ENCODE measurements at regions not wholly inside any gene's neighbourhood (a gene's known extent, or its start where the extent isn't known, plus 50 kb on each side); places are given as distances from the start of the nearest gene placed in this dataset.
"Not testable (repeated sequence)": the region's sequence is repeated elsewhere in the genome, so short reads cannot be mapped to it uniquely, and the experiment has no call there.

DNA sequence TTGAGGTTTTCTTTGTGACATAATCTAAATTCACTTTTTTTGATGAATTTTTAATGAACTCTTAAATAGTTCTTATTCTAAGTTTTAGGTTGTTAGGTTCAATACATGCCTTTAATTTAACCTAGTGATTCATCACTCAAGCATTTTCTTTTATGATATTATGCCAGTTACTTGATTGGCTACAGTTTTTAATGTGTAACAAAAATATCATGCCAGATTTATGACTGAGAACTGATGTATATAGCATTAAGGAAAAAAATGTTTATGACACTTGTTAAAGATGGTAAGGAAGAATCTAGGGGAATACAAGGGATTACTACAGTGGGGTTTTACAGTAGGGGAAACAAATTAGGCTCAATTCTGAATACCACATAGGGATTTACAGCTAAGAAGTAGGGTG lies 103.1 kb downstream of the VGLL3 start:
- no peaks in the 10 kb centered on the region for H3K27me3 Mint-ChIP-seq (ENCODE audit: low read depth)
- no peak overlapping the region for H3K4me3 Mint-ChIP-seq
- no peak for DNase-seq
- no peaks in the 10 kb centered on the region for H3K36me3 Mint-ChIP-seq (ENCODE audit: low read depth)
- no peak overlapping the region for H3K27ac Mint-ChIP-seq
- no peaks in the 10 kb centered on the region for H3K4me1 Mint-ChIP-seq (ENCODE audit: low read depth)
- intact Hi-C loops (cut with micrococcal nuclease), result no loop called here
- peaks cover 4% of the 10 kb centered on the region for H3K9me3 Mint-ChIP-seq
- CTCF ChIA-PET, result no interaction called here

DNA sequence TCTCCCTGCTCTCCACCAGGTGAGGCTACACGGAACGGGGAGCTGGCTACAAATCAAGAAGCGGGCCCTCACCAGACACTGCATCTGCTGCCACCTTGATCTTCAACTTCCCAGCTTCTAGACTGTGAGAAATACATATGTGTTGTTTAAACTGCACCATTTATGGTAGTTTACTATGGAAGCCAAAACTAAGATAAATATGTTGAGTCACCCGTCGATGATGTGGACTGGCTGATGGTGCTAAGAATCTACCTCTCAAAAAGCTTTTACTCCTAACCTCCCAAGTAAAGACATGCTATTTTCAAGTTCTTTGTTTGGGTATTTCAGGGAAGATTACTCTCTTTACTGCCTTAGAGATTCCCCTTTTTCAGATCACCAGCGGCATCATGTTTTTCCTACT lies 110.9 kb downstream of the VGLL3 start:
- H3K27ac Mint-ChIP-seq, result no peak overlapping the region
- no peaks in the 10 kb centered on the region for H3K4me1 Mint-ChIP-seq (ENCODE audit: low read depth)
- CTCF ChIA-PET, result no interaction called here
- no peaks in the 10 kb centered on the region for H3K9me3 Mint-ChIP-seq
- no peak overlapping the region for H3K4me3 Mint-ChIP-seq
- intact Hi-C loops (cut with micrococcal nuclease), result no loop called here
- no peaks in the 10 kb centered on the region for H3K36me3 Mint-ChIP-seq (ENCODE audit: low read depth)
- no peak for DNase-seq
- no peaks in the 10 kb centered on the region for H3K27me3 Mint-ChIP-seq (ENCODE audit: low read depth)

DNA sequence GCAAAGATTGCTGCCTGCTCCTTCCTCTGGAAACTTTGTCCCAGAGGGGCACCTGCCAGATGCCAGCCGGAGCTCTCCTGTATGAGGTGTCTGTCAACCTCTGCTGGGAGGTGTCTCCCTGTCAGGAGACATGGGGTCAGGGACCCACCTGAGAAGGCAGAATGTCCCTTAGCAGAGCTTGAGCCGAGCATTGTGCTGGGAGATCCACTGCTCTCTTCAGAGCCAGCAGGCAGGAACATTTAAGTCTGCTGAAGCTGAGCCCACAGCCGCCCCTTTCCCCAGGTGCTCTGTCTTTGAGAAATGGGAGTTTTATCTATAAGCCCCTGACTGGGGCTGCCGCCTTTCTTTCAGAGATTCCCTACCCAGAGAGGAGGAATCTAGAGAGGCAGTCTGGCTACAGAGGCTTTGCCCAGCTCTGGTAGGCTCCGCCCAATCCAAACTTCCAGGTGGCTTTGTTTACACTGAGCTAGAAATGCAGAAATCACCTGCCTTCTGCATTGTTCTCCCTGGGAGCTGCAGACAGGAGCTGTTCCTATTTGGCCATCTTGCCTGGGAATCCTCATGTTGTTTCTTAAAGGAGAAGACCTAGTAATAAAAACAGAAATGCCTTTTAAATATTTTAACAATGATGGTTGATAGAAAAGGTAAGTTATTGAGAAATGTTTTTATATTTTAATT lies 114.3 kb downstream of the VGLL3 start:
- intact Hi-C loops (cut with micrococcal nuclease); CTCF ChIA-PET; H3K36me3 Mint-ChIP-seq (ENCODE audit: low read depth); H3K4me3 Mint-ChIP-seq; H3K4me1 Mint-ChIP-seq (ENCODE audit: low read depth); DNase-seq; H3K27me3 Mint-ChIP-seq (ENCODE audit: low read depth); H3K27ac Mint-ChIP-seq: not testable (repeated sequence)
- peaks cover 11% of the 10 kb centered on the region for H3K9me3 Mint-ChIP-seq

DNA sequence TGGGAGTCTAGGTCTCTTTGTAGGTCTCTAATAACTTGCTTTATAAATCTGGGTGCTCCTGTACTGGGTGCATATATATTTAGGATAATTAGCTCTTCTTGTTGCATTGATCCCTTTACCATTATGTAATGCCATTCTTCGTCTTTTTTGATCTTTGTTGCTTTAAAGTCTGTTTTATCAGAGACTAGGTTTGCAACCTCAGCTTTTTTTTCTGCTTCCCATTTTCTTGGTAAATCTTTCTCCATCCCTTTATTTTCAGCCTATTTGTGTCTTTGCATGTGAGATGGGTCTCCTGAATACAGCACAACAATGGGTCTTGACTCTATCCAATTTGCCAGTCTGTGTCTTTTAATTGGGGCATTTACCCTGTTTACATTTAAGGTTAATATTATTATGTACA lies 116.2 kb downstream of the VGLL3 start:
- H3K27me3 Mint-ChIP-seq (ENCODE audit: low read depth); H3K4me3 Mint-ChIP-seq; H3K36me3 Mint-ChIP-seq (ENCODE audit: low read depth); intact Hi-C loops (cut with micrococcal nuclease); H3K4me1 Mint-ChIP-seq (ENCODE audit: low read depth); DNase-seq; H3K27ac Mint-ChIP-seq: not testable (repeated sequence)
- H3K9me3 Mint-ChIP-seq, result peaks cover 11% of the 10 kb centered on the region
- CTCF ChIA-PET, result interaction anchor here (0.6 kb wide), 1 partner anchor 192 kb away, joined by 5 read pairs; no protein-coding TSS in a partner anchor

DNA sequence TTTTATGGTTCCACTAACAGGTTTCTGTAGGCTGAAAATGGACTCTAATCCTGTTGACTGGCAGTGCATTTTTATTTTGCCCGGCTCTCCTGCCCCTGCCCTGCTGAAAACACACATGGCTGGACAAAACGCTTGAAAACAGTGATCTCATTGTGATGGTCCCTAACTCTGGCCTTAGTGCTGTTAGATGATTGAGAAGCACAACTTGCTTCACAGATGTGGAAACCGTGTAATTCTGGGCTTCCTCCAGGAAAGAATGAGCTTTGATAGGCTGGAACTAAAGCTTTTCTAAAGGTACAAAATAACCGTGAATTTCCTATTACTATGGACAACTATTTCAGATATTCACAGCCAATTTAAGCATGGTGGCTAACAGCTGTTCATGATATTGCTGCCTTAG lies 121.4 kb downstream of the VGLL3 start:
- no peaks in the 10 kb centered on the region for H3K27me3 Mint-ChIP-seq (ENCODE audit: low read depth)
- H3K4me3 Mint-ChIP-seq, result no peak overlapping the region
- no peak for DNase-seq
- intact Hi-C loops (cut with micrococcal nuclease), result no loop called here
- no peaks in the 10 kb centered on the region for H3K36me3 Mint-ChIP-seq (ENCODE audit: low read depth)
- CTCF ChIA-PET, result no interaction called here
- H3K27ac Mint-ChIP-seq, result no peak overlapping the region
- no peaks in the 10 kb centered on the region for H3K4me1 Mint-ChIP-seq (ENCODE audit: low read depth)
- peaks cover 10% of the 10 kb centered on the region for H3K9me3 Mint-ChIP-seq

DNA sequence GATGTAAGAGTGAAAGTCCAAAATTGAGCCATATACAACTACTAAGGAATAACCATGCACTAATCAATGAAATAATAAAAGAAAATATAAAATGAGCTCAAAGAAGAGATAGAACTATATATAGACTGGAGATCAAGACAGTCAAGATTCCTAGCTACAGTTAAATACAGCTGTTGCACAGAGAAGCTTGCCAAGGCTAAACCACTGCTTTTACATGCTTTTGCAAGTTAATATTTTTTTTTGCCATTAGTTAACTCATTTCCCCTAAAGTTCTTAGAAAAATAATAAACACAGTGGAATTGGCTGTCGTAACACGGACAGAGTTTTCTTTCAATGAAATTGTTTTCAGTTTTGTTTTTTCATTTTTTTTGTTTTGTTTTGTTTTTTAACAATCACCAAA lies 123.0 kb downstream of the VGLL3 start:
- H3K4me1 Mint-ChIP-seq (ENCODE audit: low read depth), result no peaks in the 10 kb centered on the region
- no peak for DNase-seq
- H3K36me3 Mint-ChIP-seq (ENCODE audit: low read depth), result no peaks in the 10 kb centered on the region
- no peak overlapping the region for H3K27ac Mint-ChIP-seq
- intact Hi-C loops (cut with micrococcal nuclease), result no loop called here
- H3K27me3 Mint-ChIP-seq (ENCODE audit: low read depth), result no peaks in the 10 kb centered on the region
- no peak overlapping the region for H3K4me3 Mint-ChIP-seq
- CTCF ChIA-PET, result no interaction called here
- peaks cover 5% of the 10 kb centered on the region for H3K9me3 Mint-ChIP-seq

DNA sequence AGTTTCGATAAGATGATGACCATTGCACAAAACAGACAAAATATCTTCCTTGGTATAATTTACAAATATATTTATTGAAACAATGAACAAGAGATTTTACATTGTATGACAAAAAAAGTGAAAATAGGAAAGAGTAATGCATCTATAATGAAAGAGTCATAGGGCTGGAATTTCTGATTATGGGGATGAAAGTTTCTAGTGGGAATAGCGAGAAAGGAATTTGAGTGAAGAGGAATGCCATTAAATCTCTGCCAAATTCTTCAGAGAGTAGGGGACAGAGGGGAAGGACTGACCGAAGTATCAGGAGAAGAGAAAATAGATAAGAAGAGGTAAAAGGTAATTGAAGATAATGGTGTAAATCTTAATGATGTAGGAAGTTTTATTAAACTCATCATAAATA lies 125.4 kb downstream of the VGLL3 start:
- H3K4me1 Mint-ChIP-seq (ENCODE audit: low read depth), result no peaks in the 10 kb centered on the region
- DNase-seq, result no peak
- no peaks in the 10 kb centered on the region for H3K9me3 Mint-ChIP-seq
- no peak overlapping the region for H3K27ac Mint-ChIP-seq
- intact Hi-C loops (cut with micrococcal nuclease), result no loop called here
- CTCF ChIA-PET, result no interaction called here
- H3K36me3 Mint-ChIP-seq (ENCODE audit: low read depth), result no peaks in the 10 kb centered on the region
- no peak overlapping the region for H3K4me3 Mint-ChIP-seq
- H3K27me3 Mint-ChIP-seq (ENCODE audit: low read depth), result no peaks in the 10 kb centered on the region

DNA sequence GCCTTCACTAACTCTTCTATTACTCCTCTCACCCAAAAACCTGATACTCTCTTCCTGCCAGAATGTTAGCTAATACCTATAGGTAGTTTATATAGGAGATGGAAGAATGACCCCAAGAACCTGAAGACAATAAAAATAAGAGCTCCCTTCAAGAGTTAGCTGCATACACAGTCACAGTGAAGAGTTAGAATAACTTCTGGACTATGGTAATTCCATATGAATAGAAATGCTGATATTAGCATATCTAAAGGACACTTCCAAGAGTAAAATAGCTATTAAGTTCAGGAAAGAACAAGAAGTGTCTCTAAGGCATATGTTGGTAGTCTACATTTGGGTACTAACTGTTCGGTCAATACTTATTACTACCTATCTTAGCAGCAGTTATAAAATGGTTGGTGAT lies 134.2 kb downstream of the VGLL3 start:
- Mint-ChIP-seq H3K27me3 (ENCODE audit: low read depth) (no peaks in the 10 kb centered on the region), H3K4me1 (ENCODE audit: low read depth) (no peaks in the 10 kb centered on the region), H3K9me3 (no peaks in the 10 kb centered on the region), H3K27ac (no peak overlapping the region), H3K4me3 (no peak overlapping the region), H3K36me3 (ENCODE audit: low read depth) (no peaks in the 10 kb centered on the region)
- CTCF ChIA-PET, result no interaction called here
- no peak for DNase-seq
- intact Hi-C loops (cut with micrococcal nuclease), result no loop called here

DNA sequence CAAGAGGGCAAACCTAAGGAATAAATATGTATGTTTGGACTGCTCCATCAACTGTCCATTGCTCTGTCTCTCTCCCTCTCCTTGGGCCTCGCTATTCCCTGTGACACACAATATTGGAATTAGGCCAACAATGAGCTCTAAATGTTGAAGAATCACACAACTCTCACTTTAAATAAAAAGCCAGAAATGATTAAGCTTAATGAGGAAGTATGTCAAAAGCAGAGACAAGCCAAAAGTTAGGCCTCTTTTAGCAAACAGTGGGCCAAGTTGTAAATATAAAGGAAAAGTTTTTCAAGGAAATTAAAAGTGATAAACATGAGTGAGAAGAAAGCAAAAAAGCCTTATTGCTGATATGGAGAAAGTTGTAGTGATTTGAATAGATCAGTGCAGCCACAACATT lies 141.0 kb downstream of the VGLL3 start:
- CTCF ChIA-PET, result no interaction called here
- H3K4me3 Mint-ChIP-seq, result no peak overlapping the region
- H3K4me1 Mint-ChIP-seq (ENCODE audit: low read depth), result no peaks in the 10 kb centered on the region
- no peak for DNase-seq
- no peaks in the 10 kb centered on the region for H3K27me3 Mint-ChIP-seq (ENCODE audit: low read depth)
- H3K9me3 Mint-ChIP-seq, result peaks cover 4% of the 10 kb centered on the region
- no peaks in the 10 kb centered on the region for H3K36me3 Mint-ChIP-seq (ENCODE audit: low read depth)
- H3K27ac Mint-ChIP-seq, result no peak overlapping the region
- intact Hi-C loops (cut with micrococcal nuclease), result no loop called here

DNA sequence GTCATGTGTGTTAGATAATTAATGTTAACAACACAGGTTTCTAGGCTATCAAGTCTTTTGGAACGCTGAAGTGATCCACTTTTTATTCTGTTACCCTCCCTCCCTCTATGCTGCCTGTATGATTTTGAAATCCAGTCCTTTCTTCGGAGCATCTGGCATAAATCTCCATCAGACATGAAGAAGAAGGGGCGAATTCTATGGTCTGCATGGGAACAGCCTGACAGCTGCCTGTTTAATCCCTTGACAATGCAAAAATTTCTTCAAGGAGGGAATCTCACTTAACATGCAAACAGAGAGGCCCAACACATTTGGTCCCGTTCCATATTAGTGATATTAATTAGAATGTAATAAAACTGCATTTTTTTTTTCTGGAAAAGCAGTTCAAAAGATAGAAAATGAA lies 145.2 kb downstream of the VGLL3 start:
- no peak for DNase-seq
- no peaks in the 10 kb centered on the region for H3K27me3 Mint-ChIP-seq (ENCODE audit: low read depth)

DNA sequence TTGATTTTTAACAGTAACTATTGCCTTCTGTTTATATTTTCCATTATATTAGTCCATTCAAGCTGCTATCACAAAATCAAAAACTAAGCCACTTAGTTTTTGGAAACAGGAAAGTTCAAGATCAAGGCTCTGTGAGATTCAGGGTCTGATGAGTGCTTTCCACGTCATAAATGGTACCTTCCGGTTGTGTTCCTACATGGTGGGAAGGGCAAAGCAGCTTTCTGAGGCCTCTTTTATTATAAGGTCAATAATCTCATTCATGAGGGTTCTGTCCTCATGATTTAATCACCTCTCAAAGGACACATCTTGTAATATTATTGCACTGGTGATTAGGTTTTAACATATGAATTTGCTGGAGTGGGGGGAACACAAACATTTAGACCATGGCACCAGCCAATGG lies 152.0 kb downstream of the VGLL3 start:
- intact Hi-C loops (cut with micrococcal nuclease), result no loop called here
- no peaks in the 10 kb centered on the region for H3K27me3 Mint-ChIP-seq (ENCODE audit: low read depth)
- no peaks in the 10 kb centered on the region for H3K36me3 Mint-ChIP-seq (ENCODE audit: low read depth)
- CTCF ChIA-PET, result no interaction called here
- H3K9me3 Mint-ChIP-seq, result peaks cover 3% of the 10 kb centered on the region
- no peaks in the 10 kb centered on the region for H3K4me1 Mint-ChIP-seq (ENCODE audit: low read depth)
- no peak overlapping the region for H3K27ac Mint-ChIP-seq
- DNase-seq, result no peak
- H3K4me3 Mint-ChIP-seq, result no peak overlapping the region

More for the DNA sequence above, 145.2 kb downstream of the VGLL3 start:
- Mint-ChIP-seq H3K27ac (no peak overlapping the region), H3K36me3 (ENCODE audit: low read depth) (no peaks in the 10 kb centered on the region), H3K4me3 (no peak overlapping the region), H3K9me3 (no peaks in the 10 kb centered on the region), H3K4me1 (ENCODE audit: low read depth) (no peaks in the 10 kb centered on the region)
- intact Hi-C loops (cut with micrococcal nuclease), result no loop called here
- CTCF ChIA-PET, result no interaction called here

DNA sequence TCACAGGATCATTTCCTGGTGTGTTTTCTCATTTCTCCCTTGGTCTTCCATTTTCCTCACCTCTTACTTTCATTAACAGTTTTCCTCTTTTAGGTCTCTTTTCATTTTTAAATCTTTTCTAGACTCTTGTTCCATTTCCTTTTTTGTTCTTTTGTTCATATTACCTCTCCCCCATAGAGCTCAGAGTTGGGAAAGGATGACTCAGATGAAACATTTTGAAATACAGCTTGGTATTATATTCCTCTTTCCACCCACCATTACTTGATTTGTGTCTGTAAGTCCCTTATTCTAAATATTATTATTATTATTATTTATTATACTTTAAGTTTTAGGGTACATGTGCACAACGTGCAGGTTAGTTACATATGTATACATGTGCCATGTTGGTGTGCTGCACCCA lies 153.1 kb downstream of the VGLL3 start:
- DNase-seq, result no peak
- Mint-ChIP-seq H3K27ac (no peak overlapping the region), H3K4me3 (no peak overlapping the region), H3K36me3 (ENCODE audit: low read depth) (no peaks in the 10 kb centered on the region), H3K9me3 (peaks cover 5% of the 10 kb centered on the region), H3K27me3 (ENCODE audit: low read depth) (no peaks in the 10 kb centered on the region), H3K4me1 (ENCODE audit: low read depth) (no peaks in the 10 kb centered on the region)
- CTCF ChIA-PET, result no interaction called here
- intact Hi-C loops (cut with micrococcal nuclease), result no loop called here

DNA sequence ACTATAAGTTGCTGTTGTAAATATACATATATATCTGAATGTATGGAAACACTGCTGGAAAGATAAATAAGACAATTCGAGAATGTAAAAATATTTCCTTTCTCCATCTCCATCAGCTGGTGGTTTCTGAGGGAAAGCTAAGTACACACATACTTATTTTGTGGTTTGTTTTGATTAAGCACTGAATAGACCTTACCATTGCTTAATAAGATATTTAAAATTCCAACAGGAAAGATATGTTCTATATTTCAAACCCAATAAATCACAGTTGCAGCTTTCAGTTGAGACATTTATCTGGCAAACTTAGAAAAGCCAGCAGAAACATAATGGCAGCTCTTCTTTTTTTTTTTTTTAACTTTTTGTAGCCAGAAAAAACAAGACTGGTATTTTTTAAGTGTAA lies 160.4 kb downstream of the VGLL3 start:
- H3K4me1 Mint-ChIP-seq (ENCODE audit: low read depth), result no peaks in the 10 kb centered on the region

DNA sequence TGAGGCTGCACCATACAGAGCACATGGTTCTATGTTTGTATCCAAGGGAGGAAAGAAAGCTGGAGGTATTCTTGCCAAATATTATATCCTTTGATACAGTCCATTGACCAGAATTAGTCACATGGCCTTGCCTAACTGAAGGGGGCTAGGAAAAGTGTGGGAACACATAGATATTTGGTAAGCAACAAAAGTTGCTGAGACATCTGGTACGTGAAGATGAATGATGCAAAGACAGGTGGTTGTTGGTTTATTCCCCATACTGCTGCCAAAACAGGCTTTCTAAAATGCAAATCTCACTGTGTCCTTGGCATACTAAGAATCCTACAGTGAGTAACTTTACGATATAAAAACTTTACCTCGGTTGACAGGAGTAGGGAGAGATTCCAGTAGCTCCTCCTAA lies 162.2 kb downstream of the VGLL3 start:
- peaks cover 3% of the 10 kb centered on the region for H3K9me3 Mint-ChIP-seq
- CTCF ChIA-PET, result no interaction called here

More for the DNA sequence above, 160.4 kb downstream of the VGLL3 start:
- intact Hi-C loops (cut with micrococcal nuclease), result no loop called here
- CTCF ChIA-PET, result interaction anchor here (0.6 kb wide), 1 partner anchor 127 kb away, joined by 4 read pairs; no protein-coding TSS in a partner anchor
- Mint-ChIP-seq H3K4me3 (no peak overlapping the region), H3K27me3 (ENCODE audit: low read depth) (no peaks in the 10 kb centered on the region), H3K36me3 (ENCODE audit: low read depth) (no peaks in the 10 kb centered on the region), H3K27ac (no peak overlapping the region), H3K9me3 (peaks cover 3% of the 10 kb centered on the region)
- DNase-seq, result no peak

More for the DNA sequence above, 162.2 kb downstream of the VGLL3 start:
- Mint-ChIP-seq H3K27me3 (ENCODE audit: low read depth) (no peaks in the 10 kb centered on the region), H3K4me3 (no peak overlapping the region), H3K27ac (no peak overlapping the region), H3K4me1 (ENCODE audit: low read depth) (no peaks in the 10 kb centered on the region), H3K36me3 (ENCODE audit: low read depth) (no peaks in the 10 kb centered on the region)
- intact Hi-C loops (cut with micrococcal nuclease), result no loop called here
- DNase-seq, result no peak
